ENCODE measurements at regions not wholly inside any gene's neighbourhood (a gene's known extent, or its start where the extent isn't known, plus 50 kb on each side); places are given as distances from the start of the nearest gene placed in this dataset.

DNA sequence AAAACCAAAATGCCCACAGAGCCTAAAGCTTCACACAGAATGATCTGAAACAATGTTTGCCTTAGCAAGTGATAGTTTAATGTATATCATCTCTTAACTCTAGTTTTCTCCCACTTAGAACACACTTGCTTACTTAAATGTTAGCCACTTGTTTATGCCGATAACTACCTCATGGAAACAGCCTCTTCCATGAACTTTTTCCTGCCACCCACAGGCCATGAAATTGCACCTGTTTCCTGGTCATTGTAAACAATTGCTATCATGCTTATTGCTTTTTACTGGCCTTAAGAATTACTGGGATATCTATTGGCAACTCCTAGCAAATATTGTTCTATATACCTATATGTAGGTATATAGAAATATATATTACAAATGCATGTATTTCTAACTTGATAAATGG is 231.1 kb downstream of the HDGFL1 start:
- Histone ChIP-seq H3K36me3 (ENCODE audit: control insufficient read depth in 2 of 2, insufficient read depth in 2 of 2, low read length in 1 of 2) (no peaks in the 10 kb centered on the region), H3K27me3 (ENCODE audit: control insufficient read depth in 2 of 2, insufficient read depth in 1 of 2, low read length in 1 of 2) (no peaks in the 10 kb centered on the region), H3K9me3 (ENCODE audit: control insufficient read depth in 2 of 2, insufficient read depth in 1 of 2, low read length in 1 of 2) (no peaks in the 10 kb centered on the region), H3K27ac (ENCODE audit: low read depth in 1 of 2, low read length in 1 of 2) (no peak overlapping the region), H3K4me3 (ENCODE audit: low read length in 2 of 2) (no peak overlapping the region), H3K4me1 (ENCODE audit: control insufficient read depth in 2 of 2, insufficient read depth in 2 of 2, low read length in 2 of 2) (no peaks in the 10 kb centered on the region)
- WGBS, result 98% methylated on average over 1 of the region's 1 CpG
- DNase-seq (ENCODE audit: low read depth in 6 of 9, low spot score in 9 of 9), result no peak

- Histone ChIP-seq H3K27me3 (ENCODE audit: control insufficient read depth in 2 of 2, insufficient read depth in 1 of 2, low read length in 1 of 2) (no peaks in the 10 kb centered on the region), H3K4me3 (ENCODE audit: low read length in 2 of 2) (no peak overlapping the region), H3K9me3 (ENCODE audit: control insufficient read depth in 2 of 2, insufficient read depth in 1 of 2, low read length in 1 of 2) (no peaks in the 10 kb centered on the region), H3K27ac (ENCODE audit: low read depth in 1 of 2, low read length in 1 of 2) (no peak overlapping the region), H3K4me1 (ENCODE audit: control insufficient read depth in 2 of 2, insufficient read depth in 2 of 2, low read length in 2 of 2) (no peaks in the 10 kb centered on the region), H3K36me3 (ENCODE audit: control insufficient read depth in 2 of 2, insufficient read depth in 2 of 2, low read length in 1 of 2) (no peaks in the 10 kb centered on the region)
- no peak for DNase-seq (ENCODE audit: low read depth in 6 of 9, low spot score in 9 of 9)
- 98% methylated on average over 2 of the region's 2 CpGs for WGBS
Measured at GRCh38 chr6:22801831-22802230, 232.5 kb downstream of the HDGFL1 start.

GRCh38 chr6:22804620-22805261 is 235.4 kb downstream of the HDGFL1 start:
- H3K4me3 ChIP-seq (ENCODE audit: low read length in 2 of 2), result no peak overlapping the region
- H3K36me3 ChIP-seq (ENCODE audit: control insufficient read depth in 2 of 2, insufficient read depth in 2 of 2, low read length in 1 of 2), result no peaks in the 10 kb centered on the region
- DNase-seq (ENCODE audit: low read depth in 6 of 9, low spot score in 9 of 9), result no peak
- H3K4me1 ChIP-seq (ENCODE audit: control insufficient read depth in 2 of 2, insufficient read depth in 2 of 2, low read length in 2 of 2), result no peaks in the 10 kb centered on the region
- no peak overlapping the region for H3K27ac ChIP-seq (ENCODE audit: low read depth in 1 of 2, low read length in 1 of 2)
- 69% methylated on average over 6 of the region's 6 CpGs for WGBS
- H3K27me3 ChIP-seq (ENCODE audit: control insufficient read depth in 2 of 2, insufficient read depth in 1 of 2, low read length in 1 of 2), result no peaks in the 10 kb centered on the region
- no peaks in the 10 kb centered on the region for H3K9me3 ChIP-seq (ENCODE audit: control insufficient read depth in 2 of 2, insufficient read depth in 1 of 2, low read length in 1 of 2)

- H3K4me1 ChIP-seq (ENCODE audit: control insufficient read depth in 2 of 2, insufficient read depth in 2 of 2, low read length in 2 of 2), result no peaks in the 10 kb centered on the region
- no peaks in the 10 kb centered on the region for H3K9me3 ChIP-seq (ENCODE audit: control insufficient read depth in 2 of 2, insufficient read depth in 1 of 2, low read length in 1 of 2)
- H3K27ac ChIP-seq (ENCODE audit: low read depth in 1 of 2, low read length in 1 of 2), result no peak overlapping the region
- H3K4me3 ChIP-seq (ENCODE audit: low read length in 2 of 2), result no peak overlapping the region
- no peaks in the 10 kb centered on the region for H3K36me3 ChIP-seq (ENCODE audit: control insufficient read depth in 2 of 2, insufficient read depth in 2 of 2, low read length in 1 of 2)
- WGBS, result 96% methylated on average over 1 of the region's 1 CpG
- DNase-seq (ENCODE audit: low read depth in 6 of 9, low spot score in 9 of 9), result no peak
- no peaks in the 10 kb centered on the region for H3K27me3 ChIP-seq (ENCODE audit: control insufficient read depth in 2 of 2, insufficient read depth in 1 of 2, low read length in 1 of 2)
Measured at GRCh38 chr6:22807261-22807660, 237.9 kb downstream of the HDGFL1 start.

DNA sequence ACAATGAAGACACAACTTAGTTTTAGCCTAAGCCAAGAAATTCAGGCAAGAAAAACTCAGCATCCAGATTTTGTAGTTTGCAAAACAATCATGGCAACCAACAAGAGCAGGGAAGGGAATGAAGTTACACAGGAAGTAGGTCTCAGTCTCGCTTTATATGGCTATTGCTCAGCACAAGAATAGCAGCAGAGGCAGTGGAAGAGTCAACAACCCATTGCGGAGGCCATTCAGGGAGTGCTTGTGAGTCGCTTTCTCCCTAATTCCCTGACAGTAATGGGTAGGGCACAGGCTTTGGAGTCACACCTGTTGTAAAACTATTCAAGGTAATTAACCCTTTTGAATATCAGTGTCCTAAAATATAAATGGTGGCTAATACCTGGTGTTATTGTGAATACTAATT is 238.5 kb downstream of the HDGFL1 start:
- 99% methylated on average over 3 of the region's 3 CpGs for WGBS
- Histone ChIP-seq H3K4me3 (ENCODE audit: low read length in 2 of 2) (no peak overlapping the region), H3K27me3 (ENCODE audit: control insufficient read depth in 2 of 2, insufficient read depth in 1 of 2, low read length in 1 of 2) (no peaks in the 10 kb centered on the region), H3K4me1 (ENCODE audit: control insufficient read depth in 2 of 2, insufficient read depth in 2 of 2, low read length in 2 of 2) (no peaks in the 10 kb centered on the region), H3K9me3 (ENCODE audit: control insufficient read depth in 2 of 2, insufficient read depth in 1 of 2, low read length in 1 of 2) (no peaks in the 10 kb centered on the region), H3K36me3 (ENCODE audit: control insufficient read depth in 2 of 2, insufficient read depth in 2 of 2, low read length in 1 of 2) (no peaks in the 10 kb centered on the region), H3K27ac (ENCODE audit: low read depth in 1 of 2, low read length in 1 of 2) (no peak overlapping the region)
- no peak for DNase-seq (ENCODE audit: low read depth in 6 of 9, low spot score in 9 of 9)

- no peak overlapping the region for H3K4me3 ChIP-seq (ENCODE audit: low read length in 2 of 2)
- no peaks in the 10 kb centered on the region for H3K27me3 ChIP-seq (ENCODE audit: control insufficient read depth in 2 of 2, insufficient read depth in 1 of 2, low read length in 1 of 2)
- H3K36me3 ChIP-seq (ENCODE audit: control insufficient read depth in 2 of 2, insufficient read depth in 2 of 2, low read length in 1 of 2), result no peaks in the 10 kb centered on the region
- H3K27ac ChIP-seq (ENCODE audit: low read depth in 1 of 2, low read length in 1 of 2), result no peak overlapping the region
- 97% methylated on average over 1 of the region's 1 CpG for WGBS
- H3K9me3 ChIP-seq (ENCODE audit: control insufficient read depth in 2 of 2, insufficient read depth in 1 of 2, low read length in 1 of 2), result no peaks in the 10 kb centered on the region
- no peaks in the 10 kb centered on the region for H3K4me1 ChIP-seq (ENCODE audit: control insufficient read depth in 2 of 2, insufficient read depth in 2 of 2, low read length in 2 of 2)
- no peak for DNase-seq (ENCODE audit: low read depth in 6 of 9, low spot score in 9 of 9)
Measured at GRCh38 chr6:22808466-22808865, 239.1 kb downstream of the HDGFL1 start.

DNA sequence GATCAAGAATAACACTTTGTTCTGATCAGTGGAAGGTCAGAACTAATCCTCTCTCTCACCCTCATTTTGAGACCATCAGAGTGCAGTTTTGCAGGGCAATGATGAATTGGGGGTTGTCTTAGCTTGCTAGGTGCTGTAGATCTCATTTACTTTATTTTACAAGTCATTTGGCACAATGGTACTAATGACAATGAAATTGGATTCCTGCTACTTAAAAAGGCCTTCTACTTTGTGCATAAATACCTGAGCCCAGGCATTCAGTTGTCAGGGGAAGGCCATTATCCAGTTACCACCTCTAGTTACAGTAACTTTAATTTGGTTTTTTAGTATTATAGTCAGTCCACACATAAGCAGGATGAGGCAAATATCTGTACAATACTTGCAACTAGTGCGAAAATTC is 240.0 kb downstream of the HDGFL1 start:
- DNase-seq (ENCODE audit: low read depth in 6 of 9, low spot score in 9 of 9), result no peak
- Histone ChIP-seq H3K4me1 (ENCODE audit: control insufficient read depth in 2 of 2, insufficient read depth in 2 of 2, low read length in 2 of 2) (no peaks in the 10 kb centered on the region), H3K27me3 (ENCODE audit: control insufficient read depth in 2 of 2, insufficient read depth in 1 of 2, low read length in 1 of 2) (no peaks in the 10 kb centered on the region), H3K36me3 (ENCODE audit: control insufficient read depth in 2 of 2, insufficient read depth in 2 of 2, low read length in 1 of 2) (no peaks in the 10 kb centered on the region), H3K27ac (ENCODE audit: low read depth in 1 of 2, low read length in 1 of 2) (no peak overlapping the region), H3K9me3 (ENCODE audit: control insufficient read depth in 2 of 2, insufficient read depth in 1 of 2, low read length in 1 of 2) (no peaks in the 10 kb centered on the region), H3K4me3 (ENCODE audit: low read length in 2 of 2) (no peak overlapping the region)
- 100% methylated on average over 1 of the region's 1 CpG for WGBS

GRCh38 chr6:22819209-22819608 is 249.8 kb downstream of the HDGFL1 start:
- WGBS, result 98% methylated on average over 1 of the region's 1 CpG
- H3K36me3 ChIP-seq (ENCODE audit: control insufficient read depth in 2 of 2, insufficient read depth in 2 of 2, low read length in 1 of 2), result no peaks in the 10 kb centered on the region
- H3K4me1 ChIP-seq (ENCODE audit: control insufficient read depth in 2 of 2, insufficient read depth in 2 of 2, low read length in 2 of 2), result no peaks in the 10 kb centered on the region
- H3K9me3 ChIP-seq (ENCODE audit: control insufficient read depth in 2 of 2, insufficient read depth in 1 of 2, low read length in 1 of 2), result no peaks in the 10 kb centered on the region
- no peaks in the 10 kb centered on the region for H3K27me3 ChIP-seq (ENCODE audit: control insufficient read depth in 2 of 2, insufficient read depth in 1 of 2, low read length in 1 of 2)
- no peak overlapping the region for H3K4me3 ChIP-seq (ENCODE audit: low read length in 2 of 2)
- no peak overlapping the region for H3K27ac ChIP-seq (ENCODE audit: low read depth in 1 of 2, low read length in 1 of 2)
- DNase-seq (ENCODE audit: low read depth in 6 of 9, low spot score in 9 of 9), result no peak

DNA sequence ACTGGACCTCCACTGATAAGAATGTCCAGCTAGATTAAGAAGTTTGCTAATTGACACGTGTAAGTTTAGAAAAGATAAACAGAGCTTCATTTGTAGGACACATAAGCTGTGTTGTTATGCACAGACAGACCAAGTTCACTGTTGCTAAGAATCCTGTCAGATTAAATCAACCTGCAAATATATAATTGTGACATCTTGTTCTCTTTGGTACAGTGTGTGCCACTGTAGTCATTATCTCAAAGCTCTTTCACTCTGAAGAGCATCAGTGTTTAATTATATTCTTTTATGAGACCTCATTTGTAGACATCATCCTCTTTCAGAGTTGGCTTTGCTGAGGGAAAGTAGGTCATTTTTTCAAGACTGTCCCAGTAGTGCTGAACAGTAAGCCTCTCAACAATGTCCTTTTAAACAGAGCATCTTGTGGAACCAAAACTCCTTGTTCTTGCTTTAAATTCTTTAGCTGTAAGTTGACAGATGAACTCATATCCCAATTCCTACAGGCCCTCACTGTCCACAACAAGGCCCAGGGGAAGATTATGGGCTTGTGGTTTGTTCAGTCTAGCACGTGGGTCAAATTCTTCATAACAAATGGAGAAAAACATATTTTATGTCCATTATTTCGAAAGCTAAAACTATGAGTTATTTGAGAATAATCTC is 252.4 kb downstream of the HDGFL1 start:
- H3K9me3 ChIP-seq (ENCODE audit: control insufficient read depth in 2 of 2, insufficient read depth in 1 of 2, low read length in 1 of 2), result no peaks in the 10 kb centered on the region
- no peaks in the 10 kb centered on the region for H3K36me3 ChIP-seq (ENCODE audit: control insufficient read depth in 2 of 2, insufficient read depth in 2 of 2, low read length in 1 of 2)
- H3K4me3 ChIP-seq (ENCODE audit: low read length in 2 of 2), result no peak overlapping the region
- H3K27ac ChIP-seq (ENCODE audit: low read depth in 1 of 2, low read length in 1 of 2), result no peak overlapping the region
- WGBS, result 96% methylated on average over 3 of the region's 3 CpGs
- no peaks in the 10 kb centered on the region for H3K27me3 ChIP-seq (ENCODE audit: control insufficient read depth in 2 of 2, insufficient read depth in 1 of 2, low read length in 1 of 2)
- DNase-seq (ENCODE audit: low read depth in 6 of 9, low spot score in 9 of 9), result no peak
- no peaks in the 10 kb centered on the region for H3K4me1 ChIP-seq (ENCODE audit: control insufficient read depth in 2 of 2, insufficient read depth in 2 of 2, low read length in 2 of 2)
